Keratinocyte (primary cell): ENCODE measurements at regions not wholly inside any gene's neighbourhood (a gene's known extent, or its start where the extent isn't known, plus 50 kb on each side); places are given as distances from the start of the nearest gene placed in this dataset.

ENCODE experiments used
- DNase-seq: peaks from one replicate; pipeline ENCODE4 v3.0.0-alpha.2; 2011; ENCODE audit warnings: low read depth, missing footprints, low spot score
- FAIRE-seq: peaks from 2 replicates; lab custom pipeline; 2011; peaks lifted over from hg19 to GRCh38; lab: Jason Lieb, UNC
- H2AFZ ChIP-seq: 2 replicates; pipeline ENCODE4 v1.6.0; 2012; ENCODE audit warnings: low read length, control low read depth, inconsistent platforms; ENCODE audit not compliant: control insufficient read depth
- H3K27ac ChIP-seq: 2 replicates; pipeline ENCODE4 v1.5.1; 2011; ENCODE audit warnings: low read length; ENCODE audit not compliant: control insufficient read depth, insufficient read depth
- H3K27me3 ChIP-seq: 3 replicates; pipeline ENCODE4 v1.6.0; 2011; ENCODE audit warnings: low read length; ENCODE audit not compliant: control insufficient read depth, insufficient read depth; ENCODE audit errors: extremely low read depth
- H3K36me3 ChIP-seq, 2 experiments: 2 replicates in 1 of 2; 3 replicates in 1 of 2; pipeline ENCODE4 v1.5.1; 2011; ENCODE audit warnings: low read length in 2 of 2, mild to moderate bottlenecking in 1 of 2; ENCODE audit not compliant: control insufficient read depth in 2 of 2, insufficient read depth in 2 of 2; ENCODE audit errors: extremely low read depth in 1 of 2
- H3K4me1 ChIP-seq: 3 replicates; pipeline ENCODE4 v1.5.1; 2011; ENCODE audit warnings: low read length; ENCODE audit not compliant: control insufficient read depth, insufficient read depth; ENCODE audit errors: extremely low read depth
- H3K4me2 ChIP-seq: 3 replicates; pipeline ENCODE4 v1.6.0; 2011; ENCODE audit warnings: low read depth, low read length; ENCODE audit not compliant: control insufficient read depth, insufficient read depth; ENCODE audit errors: extremely low read depth
- H3K4me3 ChIP-seq, 3 experiments: fragments of 200-600 bp in 1 of 3; sonication (generic) in 1 of 3; 2 replicates in 2 of 3; 3 replicates in 1 of 3; pipeline ENCODE4 v1.5.1; 2011 to 2016; ENCODE audit warnings: low read length in 3 of 3, mild to moderate bottlenecking in 3 of 3, control low read depth in 2 of 3, inconsistent platforms in 1 of 3, low read depth in 1 of 3, mixed read lengths in 1 of 3, mixed run types in 1 of 3, moderate library complexity in 1 of 3; ENCODE audit not compliant: control insufficient read depth in 2 of 3, insufficient read depth in 2 of 3; ENCODE audit errors: extremely low read depth in 1 of 3
- H3K79me2 ChIP-seq: 2 replicates; pipeline ENCODE4 v1.6.0; 2012; ENCODE audit warnings: low read length; ENCODE audit not compliant: control insufficient read depth, insufficient read depth
- H3K9ac ChIP-seq: 3 replicates; pipeline ENCODE4 v1.6.0; 2011; ENCODE audit warnings: low read length; ENCODE audit not compliant: control insufficient read depth, insufficient read depth; ENCODE audit errors: extremely low read depth
- H3K9me1 ChIP-seq: 3 replicates; pipeline ENCODE4 v1.6.0; 2011; ENCODE audit warnings: low read length; ENCODE audit not compliant: control insufficient read depth, insufficient read depth; ENCODE audit errors: extremely low read depth
- H3K9me3 ChIP-seq: 2 replicates; pipeline ENCODE4 v1.5.1; 2012; ENCODE audit warnings: low read depth, low read length; ENCODE audit not compliant: control insufficient read depth
- H4K20me1 ChIP-seq: 3 replicates; pipeline ENCODE4 v1.6.0; 2011; ENCODE audit warnings: low read length; ENCODE audit not compliant: control insufficient read depth, insufficient read depth; ENCODE audit errors: extremely low read depth
- EZH2 ChIP-seq: IDR thresholded peaks from one replicate; pipeline ENCODE4 v1.6.1; 2012; ENCODE audit warnings: inconsistent platforms, mild to moderate bottlenecking, low read length, moderate library complexity
- dilution Hi-C: fragments of 300-500 bp; cut with MboI; formaldehyde crosslinking; loops from one replicate; pipeline ENCODE4 v1.7.0; 2020; ENCODE audit warnings: low sequenced_read_pairs; ENCODE audit not compliant: extremely low pct_ligation_motif_present
- TF ChIP-seq, protein P1 (sequence below), 3 experiments: IDR thresholded peaks in 1 of 3; conservative IDR thresholded peaks in 1 of 3; optimal IDR thresholded peaks in 1 of 3; 2 replicates in 2 of 3; 3 replicates in 1 of 3; pipeline versions ENCODE3 to v1.5.1; 2011; ENCODE audit warnings: low read length in 3 of 3, mild to moderate bottlenecking in 3 of 3, moderate library complexity in 2 of 3, control low read depth in 1 of 3, inconsistent platforms in 1 of 3; ENCODE audit not compliant: insufficient read depth in 2 of 3; ENCODE audit errors: extremely low read depth in 1 of 3

DNA sequence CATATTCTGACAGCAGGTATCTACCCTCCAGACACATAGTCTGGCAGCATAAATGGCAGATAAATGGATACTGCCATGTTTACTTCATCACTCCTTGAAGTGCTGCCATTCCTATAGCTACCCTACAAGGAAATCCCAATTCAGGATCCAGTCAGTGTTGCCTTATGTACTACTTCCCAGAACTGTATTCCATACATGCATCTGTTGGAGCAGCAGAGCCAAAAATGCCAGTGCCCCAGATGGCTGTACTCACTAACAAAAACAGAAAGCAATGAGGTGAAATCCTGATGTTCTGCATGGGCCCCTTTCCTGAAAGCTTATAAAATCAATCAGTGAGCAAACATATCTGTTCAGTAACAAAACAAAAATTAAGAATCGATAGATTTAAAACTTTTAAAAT is 490.0 kb upstream of the COX7C start:
- Histone ChIP-seq H3K9me3 (no peaks in the 10 kb centered on the region), H3K9ac (no peak overlapping the region), H3K4me3 (no peak overlapping the region), H3K79me2 (no peaks in the 10 kb centered on the region), H2AFZ (no peak overlapping the region), H3K9me1 (no peaks in the 10 kb centered on the region), H3K4me1 (no peaks in the 10 kb centered on the region), H3K27me3 (no peaks in the 10 kb centered on the region), H3K36me3 (no peaks in the 10 kb centered on the region), H4K20me1 (no peaks in the 10 kb centered on the region), H3K4me2 (no peak overlapping the region), H3K27ac (no peak overlapping the region)
- dilution Hi-C loops, result no loop called here
- FAIRE-seq (no peak), DNase-seq (no peak)
- no peak for TF ChIP-seq EZH2

DNA sequence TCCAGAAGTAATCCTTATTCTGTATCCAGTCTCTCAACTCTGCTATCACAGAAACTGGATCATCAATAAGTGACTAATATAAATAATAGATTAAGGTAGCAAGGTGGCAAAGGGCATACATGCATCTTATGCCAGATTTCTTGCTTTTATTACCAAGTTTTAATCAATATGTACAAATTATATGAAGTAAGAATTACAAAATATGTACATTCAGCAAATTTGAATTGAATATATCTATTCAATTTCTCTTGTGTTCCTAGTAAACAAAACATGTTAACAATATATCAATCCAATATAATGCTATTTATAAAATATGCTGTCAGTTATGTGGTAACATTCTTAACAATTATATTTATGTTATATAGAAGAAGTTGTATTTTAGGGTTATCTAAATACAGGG is 488.7 kb upstream of the COX7C start:
- Histone ChIP-seq H3K9ac (no peak overlapping the region), H3K79me2 (no peaks in the 10 kb centered on the region), H3K4me2 (no peak overlapping the region), H2AFZ (no peak overlapping the region), H3K36me3 (no peaks in the 10 kb centered on the region), H3K9me1 (no peaks in the 10 kb centered on the region), H4K20me1 (no peaks in the 10 kb centered on the region), H3K27me3 (no peaks in the 10 kb centered on the region), H3K9me3 (no peaks in the 10 kb centered on the region), H3K27ac (no peak overlapping the region), H3K4me1 (no peaks in the 10 kb centered on the region), H3K4me3 (no peak overlapping the region)
- TF ChIP-seq, protein P1, sequence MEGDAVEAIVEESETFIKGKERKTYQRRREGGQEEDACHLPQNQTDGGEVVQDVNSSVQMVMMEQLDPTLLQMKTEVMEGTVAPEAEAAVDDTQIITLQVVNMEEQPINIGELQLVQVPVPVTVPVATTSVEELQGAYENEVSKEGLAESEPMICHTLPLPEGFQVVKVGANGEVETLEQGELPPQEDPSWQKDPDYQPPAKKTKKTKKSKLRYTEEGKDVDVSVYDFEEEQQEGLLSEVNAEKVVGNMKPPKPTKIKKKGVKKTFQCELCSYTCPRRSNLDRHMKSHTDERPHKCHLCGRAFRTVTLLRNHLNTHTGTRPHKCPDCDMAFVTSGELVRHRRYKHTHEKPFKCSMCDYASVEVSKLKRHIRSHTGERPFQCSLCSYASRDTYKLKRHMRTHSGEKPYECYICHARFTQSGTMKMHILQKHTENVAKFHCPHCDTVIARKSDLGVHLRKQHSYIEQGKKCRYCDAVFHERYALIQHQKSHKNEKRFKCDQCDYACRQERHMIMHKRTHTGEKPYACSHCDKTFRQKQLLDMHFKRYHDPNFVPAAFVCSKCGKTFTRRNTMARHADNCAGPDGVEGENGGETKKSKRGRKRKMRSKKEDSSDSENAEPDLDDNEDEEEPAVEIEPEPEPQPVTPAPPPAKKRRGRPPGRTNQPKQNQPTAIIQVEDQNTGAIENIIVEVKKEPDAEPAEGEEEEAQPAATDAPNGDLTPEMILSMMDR (optimal IDR thresholded peaks at IDR 0.05 in 1 of 3, IDR thresholded peaks at IDR 0.05 in 1 of 3, conservative IDR thresholded peaks at IDR 0.05 in 1 of 3; ENCODE audit: extremely low read depth in 1 of 3, insufficient read depth in 2 of 3, low read length in 3 of 3), result no peak
- TF ChIP-seq EZH2, result no peak
- FAIRE-seq (no peak), DNase-seq (no peak)
- dilution Hi-C loops, result no loop called here

DNA sequence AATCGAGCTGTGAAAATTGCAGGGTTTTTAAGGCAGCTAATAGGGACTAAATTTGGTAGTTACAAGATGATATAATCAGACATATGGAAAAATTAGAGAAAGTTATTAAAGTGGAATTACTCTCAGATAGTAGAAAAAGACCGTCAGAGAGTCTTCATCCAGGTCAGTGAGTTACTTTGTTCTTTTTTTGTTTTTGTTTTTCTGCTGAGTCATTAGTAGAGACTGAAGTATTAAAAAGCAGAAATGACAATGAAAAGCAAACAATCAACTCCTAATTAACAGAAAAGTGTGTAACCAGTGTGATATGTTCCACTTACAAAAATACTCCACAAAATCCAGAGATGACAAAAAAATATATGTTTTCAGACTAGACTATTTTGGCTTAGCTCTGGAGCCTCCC is 480.4 kb upstream of the COX7C start:
- Histone ChIP-seq H2AFZ (no peak overlapping the region), H3K4me1 (no peaks in the 10 kb centered on the region), H3K4me2 (no peak overlapping the region), H3K9ac (no peak overlapping the region), H4K20me1 (no peaks in the 10 kb centered on the region), H3K4me3 (no peak overlapping the region), H3K9me1 (no peaks in the 10 kb centered on the region), H3K36me3 (no peaks in the 10 kb centered on the region), H3K79me2 (no peaks in the 10 kb centered on the region), H3K9me3 (peaks cover 2% of the 10 kb centered on the region), H3K27me3 (no peaks in the 10 kb centered on the region), H3K27ac (no peak overlapping the region)
- TF ChIP-seq, protein P1 (optimal IDR thresholded peaks at IDR 0.05 in 1 of 3, IDR thresholded peaks at IDR 0.05 in 1 of 3, conservative IDR thresholded peaks at IDR 0.05 in 1 of 3; ENCODE audit: extremely low read depth in 1 of 3, insufficient read depth in 2 of 3, low read length in 3 of 3), result no peak
- TF ChIP-seq EZH2, result no peak
- FAIRE-seq, result no peak
- DNase-seq, result no peak
- dilution Hi-C loops, result no loop called here
